Right atrium auricular region (tissue), 2 donors: ENCODE measurements at regions not wholly inside any gene's neighbourhood (a gene's known extent, or its start where the extent isn't known, plus 50 kb on each side); places are given as distances from the start of the nearest gene placed in this dataset.
"Not testable (repeated sequence)": the region's sequence is repeated elsewhere in the genome, so short reads cannot be mapped to it uniquely, and the experiment has no call there.

ENCODE experiments used
- DNase-seq: peaks from one replicate; pipeline ENCODE4 v3.0.0-alpha.2; 2019; ENCODE audit warnings: low spot score
- H3K27ac ChIP-seq, 2 donors: fragments of 200-600 bp; sonication (generic); 1 replicate in 1 of 2; 2 replicates in 1 of 2; pipeline ENCODE4 v1.5.1; 2016 to 2019
- H3K27me3 ChIP-seq, 2 donors: fragments of 200-600 bp; sonication (generic); one replicate each; pipeline versions ENCODE4 v1.5.1 to v1.6.0; 2017 to 2019
- H3K36me3 ChIP-seq: fragments of 200-600 bp; sonication (generic); one replicate; pipeline ENCODE4 v1.5.1; 2016
- H3K4me1 ChIP-seq, 2 donors: fragments of 200-600 bp; sonication (generic); one replicate each; pipeline versions ENCODE4 v1.5.1 to v1.6.0; 2017 to 2019
- H3K4me3 ChIP-seq, 2 donors: fragments of 200-600 bp; sonication (generic); 1 replicate in 1 of 2; 2 replicates in 1 of 2; pipeline ENCODE4 v1.5.1; 2017 to 2019; ENCODE audit warnings: mild to moderate bottlenecking in 1 of 2, moderate library complexity in 1 of 2
- H3K9me3 ChIP-seq, 2 donors: fragments of 200-600 bp; sonication (generic); one replicate each; pipeline ENCODE4 v1.5.1; 2019
- TF ChIP-seq, protein P1 (sequence below), 2 donors: fragments of 200-600 bp; sonication (generic); IDR thresholded peaks; one replicate each; pipeline ENCODE4 v1.5.1; 2019; ENCODE audit warnings: antibody characterized with exemption in 2 of 2

DNA sequence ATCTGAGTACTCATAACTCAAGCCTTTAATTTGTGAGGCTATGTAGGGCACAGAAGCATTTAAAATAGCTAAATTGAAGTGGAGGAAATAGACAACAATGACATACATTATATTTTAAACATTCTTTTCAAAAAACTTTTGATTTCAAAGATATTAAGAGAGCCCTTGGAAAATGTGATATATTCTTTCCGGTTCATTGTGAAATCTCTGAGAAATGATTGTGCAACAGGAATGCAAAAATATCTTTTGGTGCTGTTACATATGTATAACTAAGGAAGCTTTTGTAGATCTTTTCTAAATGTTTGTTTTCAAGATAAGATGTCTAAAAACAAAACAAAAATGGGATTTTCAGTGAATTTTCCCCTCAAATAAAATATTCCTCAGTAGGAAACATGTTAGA lies 185.2 kb downstream of the LEPR start:
- H3K27ac ChIP-seq: no peak overlapping the region
- TF ChIP-seq, protein P1, sequence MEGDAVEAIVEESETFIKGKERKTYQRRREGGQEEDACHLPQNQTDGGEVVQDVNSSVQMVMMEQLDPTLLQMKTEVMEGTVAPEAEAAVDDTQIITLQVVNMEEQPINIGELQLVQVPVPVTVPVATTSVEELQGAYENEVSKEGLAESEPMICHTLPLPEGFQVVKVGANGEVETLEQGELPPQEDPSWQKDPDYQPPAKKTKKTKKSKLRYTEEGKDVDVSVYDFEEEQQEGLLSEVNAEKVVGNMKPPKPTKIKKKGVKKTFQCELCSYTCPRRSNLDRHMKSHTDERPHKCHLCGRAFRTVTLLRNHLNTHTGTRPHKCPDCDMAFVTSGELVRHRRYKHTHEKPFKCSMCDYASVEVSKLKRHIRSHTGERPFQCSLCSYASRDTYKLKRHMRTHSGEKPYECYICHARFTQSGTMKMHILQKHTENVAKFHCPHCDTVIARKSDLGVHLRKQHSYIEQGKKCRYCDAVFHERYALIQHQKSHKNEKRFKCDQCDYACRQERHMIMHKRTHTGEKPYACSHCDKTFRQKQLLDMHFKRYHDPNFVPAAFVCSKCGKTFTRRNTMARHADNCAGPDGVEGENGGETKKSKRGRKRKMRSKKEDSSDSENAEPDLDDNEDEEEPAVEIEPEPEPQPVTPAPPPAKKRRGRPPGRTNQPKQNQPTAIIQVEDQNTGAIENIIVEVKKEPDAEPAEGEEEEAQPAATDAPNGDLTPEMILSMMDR (IDR thresholded peaks at IDR 0.05): no peak
- no peak for DNase-seq
- no peaks in the 10 kb centered on the region for H3K4me1 ChIP-seq
- no peaks in the 10 kb centered on the region for H3K36me3 ChIP-seq
- H3K9me3 ChIP-seq: no peaks in the 10 kb centered on the region
- no peak overlapping the region for H3K4me3 ChIP-seq
- no peaks in the 10 kb centered on the region for H3K27me3 ChIP-seq

DNA sequence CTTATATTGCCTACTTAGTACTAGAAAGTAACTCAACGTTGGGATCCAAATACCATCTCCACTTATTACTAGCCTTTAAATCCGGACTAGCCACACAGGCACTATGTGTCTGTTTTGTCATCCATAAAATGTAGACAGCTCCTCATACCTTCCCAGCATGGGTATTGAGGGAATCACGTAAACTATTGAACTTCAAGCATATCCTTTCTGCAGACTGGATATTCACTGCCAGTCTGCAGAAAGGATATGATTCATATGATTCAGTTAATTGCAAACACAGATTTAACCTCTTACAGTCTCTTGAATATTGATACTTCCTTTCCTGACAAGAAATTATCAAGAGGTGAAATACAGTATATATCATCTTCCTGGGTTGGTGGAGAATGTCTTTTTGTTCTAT lies 186.0 kb downstream of the LEPR start:
- Histone ChIP-seq H3K36me3 (no peaks in the 10 kb centered on the region), H3K27me3 (no peaks in the 10 kb centered on the region), H3K4me1 (no peaks in the 10 kb centered on the region), H3K27ac (no peak overlapping the region), H3K4me3 (no peak overlapping the region), H3K9me3 (no peaks in the 10 kb centered on the region)
- TF ChIP-seq, protein P1 (IDR thresholded peaks at IDR 0.05): no peak
- no peak for DNase-seq

DNA sequence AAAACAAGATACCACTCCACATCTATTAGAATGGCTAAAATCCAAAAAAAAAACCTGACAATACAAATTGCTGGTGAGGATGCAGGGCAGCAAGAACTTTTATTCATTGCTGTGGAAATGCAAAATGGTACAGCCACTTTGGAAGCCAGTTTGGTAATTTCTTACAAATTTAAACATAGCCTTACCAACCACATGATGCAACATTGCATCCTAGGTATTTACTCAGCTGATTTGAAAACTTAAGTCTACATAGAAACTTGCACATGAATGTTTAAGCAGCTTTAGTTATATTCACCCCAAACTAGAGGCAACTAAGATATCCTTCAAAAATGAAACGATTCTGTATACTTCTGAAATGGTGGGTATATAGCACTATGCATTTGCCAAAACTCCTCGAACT lies 178.8 kb upstream of the PDE4B start:
- Histone ChIP-seq H3K4me1 (no peaks in the 10 kb centered on the region), H3K36me3 (no peaks in the 10 kb centered on the region), H3K9me3 (no peaks in the 10 kb centered on the region), H3K27me3 (no peaks in the 10 kb centered on the region), H3K4me3 (no peak overlapping the region), H3K27ac (no peak overlapping the region)
- DNase-seq: no peak
- TF ChIP-seq, protein P1 (IDR thresholded peaks at IDR 0.05): no peak

GRCh38 chr1:65615859-65616258 lies 176.8 kb upstream of the PDE4B start:
- no peaks in the 10 kb centered on the region for H3K9me3 ChIP-seq
- TF ChIP-seq, protein P1 (IDR thresholded peaks at IDR 0.05): no peak
- no peaks in the 10 kb centered on the region for H3K4me1 ChIP-seq
- no peaks in the 10 kb centered on the region for H3K36me3 ChIP-seq
- H3K27ac ChIP-seq: no peak overlapping the region
- H3K27me3 ChIP-seq: no peaks in the 10 kb centered on the region
- no peak overlapping the region for H3K4me3 ChIP-seq
- DNase-seq: no peak

GRCh38 chr1:65621721-65622120 lies 171.0 kb upstream of the PDE4B start:
- H3K36me3 ChIP-seq, H3K27me3 ChIP-seq, H3K27ac ChIP-seq, H3K4me3 ChIP-seq, H3K4me1 ChIP-seq, DNase-seq, H3K9me3 ChIP-seq: not testable (repeated sequence)

- TF ChIP-seq, protein P1 (IDR thresholded peaks at IDR 0.05): no peak
- H3K9me3 ChIP-seq: no peaks in the 10 kb centered on the region
- H3K36me3 ChIP-seq: no peaks in the 10 kb centered on the region
- no peaks in the 10 kb centered on the region for H3K4me1 ChIP-seq
- no peak for DNase-seq
- H3K27ac ChIP-seq: no peak overlapping the region
- H3K27me3 ChIP-seq: no peaks in the 10 kb centered on the region
- no peak overlapping the region for H3K4me3 ChIP-seq
Measured at GRCh38 chr1:65623895-65624294, 168.8 kb upstream of the PDE4B start.
